GM10266 (cell line): ENCODE measurements at regions not wholly inside any gene's neighbourhood (a gene's known extent, or its start where the extent isn't known, plus 50 kb on each side); places are given as distances from the start of the nearest gene placed in this dataset.

Experiments used
- DNase-seq: peaks from one replicate; pipeline ENCODE4 v3.0.0; 2012; ENCODE audit errors: extremely low spot score
- CTCF ChIP-seq: IDR thresholded peaks from 2 replicates; pipeline ENCODE4 v1.5.1; 2012; ENCODE audit warnings: mild to moderate bottlenecking, low read depth; ENCODE audit not compliant: control insufficient read depth, insufficient read depth; ENCODE audit errors: missing control alignments

GRCh38 chr14:86012461-86012860 is 482.5 kb downstream of the FLRT2 start:
- no peak for TF ChIP-seq CTCF
- DNase-seq: no peak

- no peak for DNase-seq
- no peak for TF ChIP-seq CTCF
These were observed 474.1 kb downstream of the FLRT2 start for GRCh38 chr14:86003998-86004397.

GRCh38 chr14:85996551-85996950 is 466.6 kb downstream of the FLRT2 start:
- no peak for TF ChIP-seq CTCF
- no peak for DNase-seq

GRCh38 chr14:85991156-85991555 is 461.2 kb downstream of the FLRT2 start:
- no peak for TF ChIP-seq CTCF
- DNase-seq: no peak

GRCh38 chr14:85987907-85988306 is 458.0 kb downstream of the FLRT2 start:
- no peak for DNase-seq
- no peak for TF ChIP-seq CTCF

GRCh38 chr14:85987292-85987691 is 457.3 kb downstream of the FLRT2 start:
- DNase-seq: no peak
- no peak for TF ChIP-seq CTCF

GRCh38 chr14:85978582-85979250 is 448.8 kb downstream of the FLRT2 start:
- no peak for TF ChIP-seq CTCF
- no peak for DNase-seq
